HG03432 (cell line): ENCODE measurements at regions not wholly inside any gene's neighbourhood (a gene's known extent, or its start where the extent isn't known, plus 50 kb on each side); places are given as distances from the start of the nearest gene placed in this dataset.
"Not testable (repeated sequence)": the region's sequence is repeated elsewhere in the genome, so short reads cannot be mapped to it uniquely, and the experiment has no call there.

Experiments used
- ATAC-seq: cut with Tn5 transposase; IDR thresholded peaks from one replicate; pipeline ENCODE4 v1.9.1; 2021; ENCODE audit warnings: mild to moderate bottlenecking, moderate library complexity; ENCODE audit not compliant: unreplicated experiment

GRCh38 chr7:82625377-82625776 is 181.8 kb upstream of the CACNA2D1 start:
- ATAC-seq: no peak

- ATAC-seq: no peak
These were observed 181.4 kb upstream of the CACNA2D1 start for GRCh38 chr7:82624965-82625364.

- no peak for ATAC-seq
These were observed 180.8 kb upstream of the CACNA2D1 start for GRCh38 chr7:82624337-82624736.

GRCh38 chr7:82623812-82624211 is 180.2 kb upstream of the CACNA2D1 start:
- ATAC-seq: no peak

- ATAC-seq: no peak
These were observed 173.6 kb upstream of the CACNA2D1 start for GRCh38 chr7:82617156-82617555.

GRCh38 chr7:82616059-82616728 is 172.6 kb upstream of the CACNA2D1 start:
- ATAC-seq: peak; percentile 8

- peak; percentile 86 for ATAC-seq
These were observed 171.9 kb upstream of the CACNA2D1 start for GRCh38 chr7:82615527-82615926.

GRCh38 chr7:82609746-82610145 is 166.2 kb upstream of the CACNA2D1 start:
- no peak for ATAC-seq

GRCh38 chr7:82605247-82605864 is 161.8 kb upstream of the CACNA2D1 start:
- ATAC-seq: peak; percentile 76

GRCh38 chr7:82602066-82602465 is 158.5 kb upstream of the CACNA2D1 start:
- no peak for ATAC-seq

GRCh38 chr7:82600531-82600930 is 157.0 kb upstream of the CACNA2D1 start:
- no peak for ATAC-seq

GRCh38 chr7:82599895-82600294 is 156.3 kb upstream of the CACNA2D1 start:
- no peak for ATAC-seq

GRCh38 chr7:82598958-82599357 is 155.4 kb upstream of the CACNA2D1 start:
- no peak for ATAC-seq

- not testable (repeated sequence) for ATAC-seq
These were observed 152.2 kb upstream of the CACNA2D1 start for GRCh38 chr7:82595795-82596194.

GRCh38 chr7:82595176-82595575 is 151.6 kb upstream of the CACNA2D1 start:
- no peak for ATAC-seq

- no peak for ATAC-seq
These were observed 151.1 kb upstream of the CACNA2D1 start for GRCh38 chr7:82594665-82595064.

- no peak for ATAC-seq
These were observed 150.2 kb upstream of the CACNA2D1 start for GRCh38 chr7:82593780-82594179.

GRCh38 chr7:82592416-82592815 is 148.8 kb upstream of the CACNA2D1 start:
- ATAC-seq: no peak

- ATAC-seq: no peak
These were observed 135.5 kb upstream of the CACNA2D1 start for GRCh38 chr7:82579047-82579446.

- ATAC-seq: no peak
These were observed 134.9 kb upstream of the CACNA2D1 start for GRCh38 chr7:82578430-82578829.

GRCh38 chr7:82572195-82572880 is 128.8 kb upstream of the CACNA2D1 start:
- peak; percentile 89 for ATAC-seq

GRCh38 chr7:82571047-82571446 is 127.5 kb upstream of the CACNA2D1 start:
- ATAC-seq: not testable (repeated sequence)
